CD4-positive, alpha-beta T cell treated with Interleukin-4 for 1 hour (primary cell): ENCODE measurements at regions not wholly inside any gene's neighbourhood (a gene's known extent, or its start where the extent isn't known, plus 50 kb on each side); places are given as distances from the start of the nearest gene placed in this dataset.
"Not testable (repeated sequence)": the region's sequence is repeated elsewhere in the genome, so short reads cannot be mapped to it uniquely, and the experiment has no call there.

ENCODE experiments used
- DNase-seq, 2 donors: peaks; one replicate each; pipeline ENCODE4 v3.0.0-alpha.2; 2020 to 2022

- not testable (repeated sequence) for DNase-seq
These were observed 476.2 kb downstream of the FBXO15 start for GRCh38 chr18:73671480-73671879.

GRCh38 chr18:73670524-73670923 lies 477.1 kb downstream of the FBXO15 start:
- no peak for DNase-seq

- no peak for DNase-seq
These were observed 477.6 kb downstream of the FBXO15 start for GRCh38 chr18:73670039-73670438.

GRCh38 chr18:73669297-73669696 lies 478.3 kb downstream of the FBXO15 start:
- no peak for DNase-seq

GRCh38 chr18:73668051-73668450 lies 479.6 kb downstream of the FBXO15 start:
- DNase-seq = no peak

- no peak for DNase-seq
These were observed 480.9 kb downstream of the FBXO15 start for GRCh38 chr18:73666772-73667171.

GRCh38 chr18:73664896-73665295 lies 482.7 kb downstream of the FBXO15 start:
- no peak for DNase-seq

GRCh38 chr18:73663581-73663980 lies 484.1 kb downstream of the FBXO15 start:
- no peak for DNase-seq

GRCh38 chr18:73662421-73662820 lies 485.2 kb downstream of the FBXO15 start:
- DNase-seq = no peak

GRCh38 chr18:73660931-73661856 lies 486.4 kb downstream of the FBXO15 start:
- no peak for DNase-seq

GRCh38 chr18:73656691-73657090 lies 490.9 kb downstream of the FBXO15 start:
- DNase-seq = no peak

GRCh38 chr18:73653827-73654226 lies 493.8 kb downstream of the FBXO15 start:
- DNase-seq = no peak

GRCh38 chr18:73653251-73653650 lies 494.4 kb downstream of the FBXO15 start:
- DNase-seq = no peak

- no peak for DNase-seq
These were observed 500.2 kb downstream of the FBXO15 start for GRCh38 chr18:73647391-73647790.

- no peak for DNase-seq
These were observed 500.9 kb downstream of the FBXO15 start for GRCh38 chr18:73646772-73647171.

GRCh38 chr18:73646196-73646595 lies 501.4 kb downstream of the FBXO15 start:
- no peak for DNase-seq

- no peak for DNase-seq
These were observed 502.4 kb downstream of the FBXO15 start for GRCh38 chr18:73645160-73645715.

- no peak for DNase-seq
These were observed 507.8 kb downstream of the FBXO15 start for GRCh38 chr18:73639788-73640187.

- no peak for DNase-seq
These were observed 508.9 kb downstream of the FBXO15 start for GRCh38 chr18:73638709-73639108.

GRCh38 chr18:73636355-73636754 lies 511.3 kb downstream of the FBXO15 start:
- no peak for DNase-seq

GRCh38 chr18:73626859-73627258 lies 520.8 kb downstream of the FBXO15 start:
- DNase-seq = no peak

GRCh38 chr18:73626221-73626620 lies 521.4 kb downstream of the FBXO15 start:
- no peak for DNase-seq

- DNase-seq = no peak
These were observed 526.5 kb downstream of the FBXO15 start for GRCh38 chr18:73621091-73621490.

- DNase-seq = no peak
These were observed 529.7 kb downstream of the FBXO15 start for GRCh38 chr18:73617981-73618380.
